NT2/D1 (cell line): ENCODE measurements at regions not wholly inside any gene's neighbourhood (a gene's known extent, or its start where the extent isn't known, plus 50 kb on each side); places are given as distances from the start of the nearest gene placed in this dataset.

Source experiments
- SUZ12 ChIP-seq: IDR thresholded peaks from 2 replicates; pipeline ENCODE4 v1.6.1; 2011; ENCODE audit not compliant: insufficient read length, insufficient read depth; ENCODE audit errors: extremely low read depth
- YY1 ChIP-seq: IDR thresholded peaks from 2 replicates; pipeline ENCODE4 v1.6.1; 2011; ENCODE audit not compliant: insufficient read length, insufficient read depth
- ZNF274 ChIP-seq: IDR thresholded peaks from 2 replicates; pipeline ENCODE4 v1.6.1; 2011; ENCODE audit warnings: mild to moderate bottlenecking, low read depth, low read length

DNA sequence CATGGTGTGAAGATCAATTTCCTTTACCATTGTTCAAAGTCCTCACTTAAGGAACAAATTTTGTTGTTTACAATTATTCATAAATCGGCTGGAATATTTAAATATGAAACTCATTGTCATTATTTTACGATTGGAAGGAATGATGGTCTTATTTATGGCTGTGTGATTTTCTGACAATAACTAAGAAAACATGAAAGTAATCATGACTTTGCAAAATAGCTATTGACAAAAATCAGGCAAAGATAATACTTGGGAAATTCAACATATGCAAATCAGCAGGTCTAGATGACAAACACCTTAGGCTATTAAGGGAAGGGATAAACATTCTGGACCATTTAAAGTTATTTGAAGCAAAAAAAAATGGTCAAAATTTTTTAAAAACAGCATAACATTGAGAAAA, 654.8 kb upstream of the CNTN5 start:
- no peak for TF ChIP-seq YY1
- TF ChIP-seq ZNF274: no peak
- TF ChIP-seq SUZ12: no peak
